HEK293 (cell line): ENCODE measurements at regions not wholly inside any gene's neighbourhood (a gene's known extent, or its start where the extent isn't known, plus 50 kb on each side); places are given as distances from the start of the nearest gene placed in this dataset.

Experiments
- ATF2 ChIP-seq: fragments of 450-650 bp; formaldehyde crosslinking; IDR thresholded peaks from 2 replicates; pipeline ENCODE4 v1.5.1; 2016; ENCODE audit warnings: missing biosample characterization, missing genetic modification characterization, low read depth
- CTCF ChIP-seq: fragments of 450-650 bp; formaldehyde crosslinking; IDR thresholded peaks from 2 replicates; pipeline ENCODE4 v1.5.1; 2016; ENCODE audit warnings: missing biosample characterization, missing genetic modification characterization
- TSHZ1 ChIP-seq: fragments of 450-650 bp; formaldehyde crosslinking; IDR thresholded peaks from 2 replicates; pipeline ENCODE4 v1.5.1; 2016; ENCODE audit warnings: missing biosample characterization, missing genetic modification characterization, borderline replicate concordance
- ZBTB10 ChIP-seq: fragments of 450-650 bp; formaldehyde crosslinking; IDR thresholded peaks from 2 replicates; pipeline ENCODE4 v1.5.1; 2016; ENCODE audit warnings: missing biosample characterization, missing genetic modification characterization
- ZNF114 ChIP-seq: fragments of 450-650 bp; formaldehyde crosslinking; IDR thresholded peaks from 2 replicates; pipeline ENCODE4 v1.5.0; 2017; ENCODE audit warnings: missing biosample characterization, missing genetic modification characterization
- ZNF16 ChIP-seq: fragments of 450-650 bp; formaldehyde crosslinking; IDR thresholded peaks from 2 replicates; pipeline ENCODE4 v1.5.1; 2016; ENCODE audit warnings: low read depth, missing biosample characterization, missing genetic modification characterization
- ZNF174 ChIP-seq: fragments of 450-650 bp; formaldehyde crosslinking; IDR thresholded peaks from 2 replicates; pipeline ENCODE4 v1.5.0; 2017; ENCODE audit warnings: missing biosample characterization, mild to moderate bottlenecking, missing genetic modification characterization
- ZNF175 ChIP-seq: fragments of 450-650 bp; formaldehyde crosslinking; IDR thresholded peaks from 2 replicates; pipeline ENCODE4 v1.5.1; 2016; ENCODE audit warnings: missing biosample characterization, missing genetic modification characterization
- ZNF274 ChIP-seq, 2 experiments: fragments of 200-500 bp in 1 of 2; fragments of 450-650 bp in 1 of 2; sonication (Bioruptor generic) in 1 of 2; formaldehyde crosslinking in 1 of 2; IDR thresholded peaks; 2 replicates each; pipeline versions ENCODE4 v1.5.1 to v1.6.1; 2014 to 2016; ENCODE audit warnings: borderline replicate concordance in 1 of 2, inconsistent platforms in 1 of 2, low read length in 1 of 2, missing biosample characterization in 1 of 2, missing genetic modification characterization in 1 of 2
- ZNF426 ChIP-seq: fragments of 450-650 bp; formaldehyde crosslinking; IDR thresholded peaks from 2 replicates; pipeline ENCODE4 v1.5.1; 2017; ENCODE audit warnings: missing biosample characterization, missing genetic modification characterization, mild to moderate bottlenecking, inconsistent platforms, moderate library complexity
- ZNF621 ChIP-seq: fragments of 450-650 bp; formaldehyde crosslinking; IDR thresholded peaks from 2 replicates; pipeline ENCODE4 v1.5.1; 2017; ENCODE audit warnings: missing biosample characterization, missing genetic modification characterization
- ZNF670 ChIP-seq: fragments of 450-650 bp; formaldehyde crosslinking; IDR thresholded peaks from 2 replicates; pipeline ENCODE4 v1.5.1; 2016; ENCODE audit warnings: missing biosample characterization, missing genetic modification characterization, low read depth
- ZNF704 ChIP-seq: fragments of 450-650 bp; formaldehyde crosslinking; IDR thresholded peaks from 2 replicates; pipeline ENCODE4 v1.5.1; 2016; ENCODE audit warnings: missing biosample characterization, missing genetic modification characterization

GRCh38 chr3:102883515-102883914 lies 448.7 kb downstream of the ZPLD1 start:
- TF ChIP-seq ZNF175 (no peak), ATF2 (tag by site-specific recombination) (no peak), ZNF114 (tag by site-specific recombination) (no peak), ZNF274 (IDR thresholded peaks at IDR 0.05; ENCODE audit: low read length) (no peak), ZNF274 (tag by site-specific recombination; IDR thresholded peaks at IDR 0.05; ENCODE audit: borderline replicate concordance) (no peak), CTCF (tag by site-specific recombination) (no peak), ZNF704 (tag by site-specific recombination) (no peak), ZNF670 (tag by site-specific recombination) (no peak), ZNF16 (tag by site-specific recombination) (no peak), TSHZ1 (tag by site-specific recombination) (no peak), ZNF426 (tag by site-specific recombination) (peak; percentile 52), ZBTB10 (no peak), ZNF174 (tag by site-specific recombination) (no peak), ZNF621 (no peak)
